ENCODE measurements at regions not wholly inside any gene's neighbourhood (a gene's known extent, or its start where the extent isn't known, plus 50 kb on each side); places are given as distances from the start of the nearest gene placed in this dataset.

DNA sequence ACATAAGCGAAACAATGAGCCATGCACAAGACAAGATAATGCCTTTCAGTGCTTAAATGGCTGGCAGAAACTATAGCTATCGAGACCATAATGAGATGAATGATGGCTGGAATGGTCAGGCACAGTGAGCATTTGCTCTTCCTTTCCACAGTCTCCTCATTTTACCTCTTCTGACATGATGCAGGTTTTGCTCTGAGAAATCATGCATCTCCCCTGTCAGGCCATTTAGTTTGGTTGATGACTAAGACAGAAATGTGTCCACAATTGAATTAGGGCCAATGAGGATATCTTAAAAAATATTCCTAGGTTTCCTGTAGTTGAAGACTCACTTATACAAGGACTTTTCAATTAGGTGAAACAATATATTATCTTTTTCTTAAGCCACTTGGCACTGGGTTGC lies 475.1 kb downstream of the TMEM232 start:
- intact Hi-C loops (cut with micrococcal nuclease): no loop called here
- H4K20me1 ChIP-seq (replicated peaks; ENCODE audit: control insufficient read depth, extremely low read depth, insufficient read depth, low read length): no peaks in the 10 kb centered on the region
- H3K27ac ChIP-seq (ENCODE audit: insufficient read depth, low read depth, low read length): no peak overlapping the region
- no peaks in the 10 kb centered on the region for H3K27me3 ChIP-seq (ENCODE audit: control insufficient read depth in 2 of 2, insufficient read depth in 2 of 2, low read length in 2 of 2)
- no peak overlapping the region for H3K9ac ChIP-seq (replicated peaks; ENCODE audit: extremely low read depth, insufficient read depth, low read length)
- H3K4me1 ChIP-seq (ENCODE audit: control insufficient read depth, extremely low read depth, insufficient read depth, low read length): no peaks in the 10 kb centered on the region
- H3K4me2 ChIP-seq (ENCODE audit: insufficient read depth, low read length): no peak overlapping the region
- no peak overlapping the region for H2AFZ ChIP-seq (ENCODE audit: low read depth, low read length)
- no peak for TF ChIP-seq FOS (IDR thresholded peaks at IDR 0.05; ENCODE audit: borderline replicate concordance, insufficient read depth, low read length)
- DNase-seq (ENCODE audit: low read depth, low spot score): no peak
- no peaks in the 10 kb centered on the region for H3K79me2 ChIP-seq (ENCODE audit: control insufficient read depth, insufficient read depth, low read length)
- dilution Hi-C loops (cut with MboI; ENCODE audit: extremely low pct_ligation_motif_present, low sequenced_read_pairs): no loop called here
- POLR2A ChIA-PET: no interaction called here
- no TSS peak for BruUV-seq (replicated peaks)
- no peaks in the 10 kb centered on the region for H3K36me3 ChIP-seq (ENCODE audit: control insufficient read depth in 2 of 2, extremely low read depth in 1 of 2, insufficient read depth in 2 of 2, low read length in 2 of 2)
- no peaks in the 10 kb centered on the region for H3K9me3 ChIP-seq (replicated peaks; ENCODE audit: control insufficient read depth, insufficient read depth, low read length)
- no peak overlapping the region for H3K4me3 ChIP-seq (replicated peaks in 1 of 3; ENCODE audit: insufficient read depth in 1 of 3, low read depth in 1 of 3, low read length in 3 of 3)
- FAIRE-seq: no peak
- CTCF ChIA-PET: no interaction called here
- no peaks in the 10 kb centered on the region for H3K9me1 ChIP-seq (replicated peaks; ENCODE audit: control insufficient read depth, extremely low read depth, insufficient read depth, low read length)

DNA sequence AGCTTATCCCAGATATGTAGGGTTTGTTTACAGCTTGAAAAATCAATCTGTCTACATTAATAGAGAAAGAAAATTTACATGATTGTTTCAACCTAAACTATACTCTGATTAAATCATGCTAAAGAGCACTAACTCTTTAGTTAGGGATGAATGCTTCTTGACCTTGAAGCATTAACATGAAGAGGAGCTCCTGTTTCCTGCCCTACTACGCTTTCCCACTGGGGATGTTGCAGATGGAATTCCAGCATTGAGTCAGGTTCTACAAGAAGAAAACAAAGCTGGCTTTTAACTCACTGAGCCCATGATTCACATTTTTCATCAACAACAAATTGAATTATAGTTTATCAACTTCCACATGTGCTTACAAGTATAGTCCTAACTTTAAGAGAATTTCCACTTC lies 471.3 kb downstream of the TMEM232 start:
- no peak for DNase-seq (ENCODE audit: low read depth, low spot score)
- no peaks in the 10 kb centered on the region for H3K36me3 ChIP-seq (ENCODE audit: control insufficient read depth in 2 of 2, extremely low read depth in 1 of 2, insufficient read depth in 2 of 2, low read length in 2 of 2)
- no peaks in the 10 kb centered on the region for H3K27me3 ChIP-seq (ENCODE audit: control insufficient read depth in 2 of 2, insufficient read depth in 2 of 2, low read length in 2 of 2)
- TF ChIP-seq, protein P1, sequence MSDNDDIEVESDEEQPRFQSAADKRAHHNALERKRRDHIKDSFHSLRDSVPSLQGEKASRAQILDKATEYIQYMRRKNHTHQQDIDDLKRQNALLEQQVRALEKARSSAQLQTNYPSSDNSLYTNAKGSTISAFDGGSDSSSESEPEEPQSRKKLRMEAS (IDR thresholded peaks at IDR 0.05; ENCODE audit: insufficient read depth, insufficient read length): no peak
- TF ChIP-seq MYC (IDR thresholded peaks at IDR 0.05; ENCODE audit: low read depth, low read length) (no peak), POLR2A (IDR thresholded peaks at IDR 0.05; ENCODE audit: low read depth, low read length) (no peak), FOS (IDR thresholded peaks at IDR 0.05; ENCODE audit: borderline replicate concordance, insufficient read depth, low read length) (no peak), POLR2AphosphoS5 (IDR thresholded peaks at IDR 0.05; ENCODE audit: insufficient read depth, low read depth, low read length) (no peak), JUN (IDR thresholded peaks at IDR 0.05; ENCODE audit: borderline replicate concordance, insufficient read depth, insufficient read length, low read depth) (no peak), EZH2 (IDR thresholded peaks at IDR 0.05; ENCODE audit: borderline replicate concordance, low read depth, low read length, severe bottlenecking) (no peak), GATA2 (IDR thresholded peaks at IDR 0.05; ENCODE audit: insufficient read depth, insufficient read length, low read depth, low read length) (no peak), CTCF (IDR thresholded peaks at IDR 0.05; ENCODE audit: extremely low read depth in 1 of 2, insufficient read depth in 1 of 2, low read depth in 1 of 2, low read length in 2 of 2) (no peak)
- FAIRE-seq: no peak
- H3K27ac ChIP-seq (ENCODE audit: insufficient read depth, low read depth, low read length): no peak overlapping the region
- POLR2A ChIA-PET: no interaction called here
- CTCF ChIA-PET: no interaction called here
- H3K9me1 ChIP-seq (replicated peaks; ENCODE audit: control insufficient read depth, extremely low read depth, insufficient read depth, low read length): no peaks in the 10 kb centered on the region
- H3K4me1 ChIP-seq (ENCODE audit: control insufficient read depth, extremely low read depth, insufficient read depth, low read length): no peaks in the 10 kb centered on the region
- H3K4me3 ChIP-seq (replicated peaks in 1 of 3; ENCODE audit: insufficient read depth in 1 of 3, low read depth in 1 of 3, low read length in 3 of 3): no peak overlapping the region
- H4K20me1 ChIP-seq (replicated peaks; ENCODE audit: control insufficient read depth, extremely low read depth, insufficient read depth, low read length): no peaks in the 10 kb centered on the region
- H3K9me3 ChIP-seq (replicated peaks; ENCODE audit: control insufficient read depth, insufficient read depth, low read length): no peaks in the 10 kb centered on the region
- no peaks in the 10 kb centered on the region for H3K79me2 ChIP-seq (ENCODE audit: control insufficient read depth, insufficient read depth, low read length)
- no peak overlapping the region for H3K9ac ChIP-seq (replicated peaks; ENCODE audit: extremely low read depth, insufficient read depth, low read length)
- no TSS peak for BruUV-seq (replicated peaks)
- dilution Hi-C loops (cut with MboI; ENCODE audit: extremely low pct_ligation_motif_present, low sequenced_read_pairs): no loop called here
- intact Hi-C loops (cut with micrococcal nuclease): no loop called here
- no peak overlapping the region for H3K4me2 ChIP-seq (ENCODE audit: insufficient read depth, low read length)
- H2AFZ ChIP-seq (ENCODE audit: low read depth, low read length): no peak overlapping the region

Measured in endothelial cell of umbilical vein (primary cell).